Retinal pigment epithelial cell (primary cell): ENCODE measurements at regions not wholly inside any gene's neighbourhood (a gene's known extent, or its start where the extent isn't known, plus 50 kb on each side); places are given as distances from the start of the nearest gene placed in this dataset.

Experiments used
- DNase-seq: peaks from one replicate; pipeline ENCODE4 v3.0.0-alpha.2; 2010; ENCODE audit warnings: low read depth
- H3K4me3 ChIP-seq: 2 replicates; pipeline ENCODE4 v1.5.1; 2011; ENCODE audit warnings: mild to moderate bottlenecking, low read length, control low read depth, moderate library complexity
- TF ChIP-seq, protein P1 (sequence below): conservative IDR thresholded peaks from 2 replicates; pipeline ENCODE4 v1.5.1; 2011; ENCODE audit warnings: low read depth, low read length, control low read depth, inconsistent platforms

GRCh38 chr1:22257290-22258275 lies 114.7 kb upstream of the WNT4 start:
- no peak for DNase-seq
- TF ChIP-seq, protein P1, sequence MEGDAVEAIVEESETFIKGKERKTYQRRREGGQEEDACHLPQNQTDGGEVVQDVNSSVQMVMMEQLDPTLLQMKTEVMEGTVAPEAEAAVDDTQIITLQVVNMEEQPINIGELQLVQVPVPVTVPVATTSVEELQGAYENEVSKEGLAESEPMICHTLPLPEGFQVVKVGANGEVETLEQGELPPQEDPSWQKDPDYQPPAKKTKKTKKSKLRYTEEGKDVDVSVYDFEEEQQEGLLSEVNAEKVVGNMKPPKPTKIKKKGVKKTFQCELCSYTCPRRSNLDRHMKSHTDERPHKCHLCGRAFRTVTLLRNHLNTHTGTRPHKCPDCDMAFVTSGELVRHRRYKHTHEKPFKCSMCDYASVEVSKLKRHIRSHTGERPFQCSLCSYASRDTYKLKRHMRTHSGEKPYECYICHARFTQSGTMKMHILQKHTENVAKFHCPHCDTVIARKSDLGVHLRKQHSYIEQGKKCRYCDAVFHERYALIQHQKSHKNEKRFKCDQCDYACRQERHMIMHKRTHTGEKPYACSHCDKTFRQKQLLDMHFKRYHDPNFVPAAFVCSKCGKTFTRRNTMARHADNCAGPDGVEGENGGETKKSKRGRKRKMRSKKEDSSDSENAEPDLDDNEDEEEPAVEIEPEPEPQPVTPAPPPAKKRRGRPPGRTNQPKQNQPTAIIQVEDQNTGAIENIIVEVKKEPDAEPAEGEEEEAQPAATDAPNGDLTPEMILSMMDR, result no peak
- no peak overlapping the region for H3K4me3 ChIP-seq

GRCh38 chr1:22258698-22259097 lies 115.8 kb upstream of the WNT4 start:
- H3K4me3 ChIP-seq, result no peak overlapping the region
- DNase-seq, result no peak
- TF ChIP-seq, protein P1, result no peak

GRCh38 chr1:22259551-22260282 lies 116.8 kb upstream of the WNT4 start:
- TF ChIP-seq, protein P1, result no peak
- no peak for DNase-seq
- H3K4me3 ChIP-seq, result no peak overlapping the region

- no peak for DNase-seq
- no peak overlapping the region for H3K4me3 ChIP-seq
- TF ChIP-seq, protein P1, result no peak
These were observed 118.0 kb upstream of the WNT4 start for GRCh38 chr1:22260860-22261432.

- no peak overlapping the region for H3K4me3 ChIP-seq
- no peak for DNase-seq
- TF ChIP-seq, protein P1, result no peak
These were observed 118.7 kb upstream of the WNT4 start for GRCh38 chr1:22261580-22261979.

DNA sequence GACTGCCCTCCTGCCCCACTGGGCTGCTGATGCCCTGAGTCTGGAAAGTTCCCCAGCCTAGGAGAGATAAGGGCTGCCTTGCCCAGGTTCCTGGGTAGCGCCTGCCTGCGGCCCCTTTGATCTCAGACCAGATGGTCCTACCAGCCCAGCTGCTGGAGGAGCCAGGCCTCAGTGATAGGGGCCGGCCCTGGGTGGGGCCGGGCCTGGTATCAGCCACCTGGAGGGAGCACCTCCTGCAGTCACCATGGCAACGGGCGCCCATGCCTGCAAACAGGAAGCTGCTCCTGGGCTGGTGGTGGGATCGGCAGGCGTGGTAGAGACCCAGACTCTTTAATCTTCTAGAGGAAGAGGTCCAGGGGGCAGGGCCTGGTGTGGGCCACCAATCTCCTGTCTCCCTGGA lies 119.7 kb upstream of the WNT4 start:
- TF ChIP-seq, protein P1, result no peak
- DNase-seq, result no peak
- H3K4me3 ChIP-seq, result no peak overlapping the region
